ENCODE measurements at regions not wholly inside any gene's neighbourhood (a gene's known extent, or its start where the extent isn't known, plus 50 kb on each side); places are given as distances from the start of the nearest gene placed in this dataset.

DNA sequence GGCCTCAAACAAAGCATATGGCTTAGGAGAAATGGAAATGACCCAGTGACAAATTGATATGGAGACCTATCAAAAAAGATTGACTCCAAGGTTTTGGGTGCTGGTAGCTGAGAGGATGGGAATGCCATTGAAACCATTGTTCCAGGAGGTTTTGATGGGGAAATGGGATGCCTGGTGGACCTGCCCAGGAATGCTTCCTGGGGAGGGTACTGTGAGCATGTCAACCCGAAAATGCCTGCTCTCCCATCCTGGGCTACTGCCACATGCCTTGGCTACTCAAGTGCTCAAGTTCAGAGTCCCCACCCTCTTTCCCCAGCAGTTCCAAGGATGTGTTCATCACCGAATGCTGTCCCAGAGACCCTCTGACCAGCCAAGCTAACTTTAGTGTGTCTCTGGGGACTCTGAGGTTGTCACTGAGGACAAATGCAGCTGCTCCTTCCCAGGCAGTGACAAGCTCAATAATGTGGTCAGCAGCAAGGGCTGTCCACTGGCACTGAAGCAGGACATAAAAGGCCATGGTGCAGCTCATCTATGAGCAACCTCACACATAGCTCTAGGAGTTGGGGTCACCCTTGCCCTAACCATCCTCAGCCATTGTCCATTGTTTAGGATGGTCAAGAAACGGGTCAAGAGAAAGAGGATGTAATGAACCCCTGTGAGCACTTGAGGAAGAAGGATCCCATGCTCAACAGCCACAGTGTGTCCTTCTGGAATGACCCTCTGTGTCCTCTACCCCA is 83.7 kb downstream of the TRIM29 start:
- Histone ChIP-seq H3K23ac (ENCODE audit: low read depth, low read length) (no peak overlapping the region), H2AK9ac (replicated peaks; ENCODE audit: low read depth, low read length, poor library complexity) (no peak overlapping the region), H4K8ac (ENCODE audit: low read depth in 2 of 2, low read length in 2 of 2) (no peak overlapping the region), H3K4ac (ENCODE audit: low read depth, low read length) (no peak overlapping the region), H3K9ac (ENCODE audit: low read depth, low read length) (no peak overlapping the region), H4K20me1 (ENCODE audit: insufficient read depth, low read length) (no peaks in the 10 kb centered on the region), H2BK5ac (ENCODE audit: low read depth, low read length, poor library complexity, severe bottlenecking) (no peak overlapping the region), H2BK15ac (ENCODE audit: low read depth, low read length) (no peak overlapping the region), H3K56ac (ENCODE audit: extremely low read depth, insufficient read depth, low read length) (no peak overlapping the region), H3K18ac (ENCODE audit: low read depth, low read length) (no peak overlapping the region), H2AK5ac (ENCODE audit: low read depth, low read length) (no peak overlapping the region), H4K91ac (ENCODE audit: insufficient read depth, low read depth, low read length) (no peak overlapping the region), H2BK120ac (ENCODE audit: low read depth, low read length) (no peak overlapping the region), H3K4me2 (ENCODE audit: low read depth, low read length) (no peak overlapping the region), H4K5ac (ENCODE audit: low read depth, low read length) (no peak overlapping the region), H3K27ac (ENCODE audit: insufficient read depth, low read length) (no peak overlapping the region), H3K4me3 (ENCODE audit: insufficient read depth, low read depth, low read length) (no peak overlapping the region), H2BK20ac (ENCODE audit: low read depth, low read length) (no peak overlapping the region), H3K9me3 (ENCODE audit: control insufficient read depth, insufficient read depth, low read length) (no peaks in the 10 kb centered on the region), H3K27me3 (ENCODE audit: control insufficient read depth, insufficient read depth, low read length) (peaks cover 11% of the 10 kb centered on the region), H2AFZ (replicated peaks; ENCODE audit: low read length, poor library complexity) (no peak overlapping the region), H3K14ac (replicated peaks; ENCODE audit: low read depth, low read length) (no peak overlapping the region), H3K9me1 (ENCODE audit: insufficient read depth, low read length) (no peaks in the 10 kb centered on the region), H3K79me1 (ENCODE audit: low read depth in 1 of 2, low read length in 2 of 2) (no peaks in the 10 kb centered on the region), H3K36me3 (ENCODE audit: control insufficient read depth, insufficient read depth, low read length) (no peaks in the 10 kb centered on the region), H3K4me1 (ENCODE audit: control insufficient read depth, insufficient read depth, low read length) (no peaks in the 10 kb centered on the region)
- in situ Hi-C loops (cut with MboI; ENCODE audit: low sequenced_read_pairs) = no loop called here
- dilution Hi-C loops (cut with HindIII; ENCODE audit: low sequenced_read_pairs, unreplicated experiment) = no loop called here
- ChIA-PET POLR2A (ENCODE audit: unreplicated experiment) (no interaction called here), CTCF (interaction anchor here (0.6 kb wide), 1 partner anchor 10 kb away, joined by 3 read pairs; no protein-coding TSS in a partner anchor)
- ATAC-seq (ENCODE audit: low read depth) = no peak
- WGBS, 2 experiments (ENCODE audit: extremely low coverage in 2 of 2, insufficient read length in 1 of 2) = 17% methylated on average over 2 of the region's 3 CpGs; no CpG with 5 or more reads in 1 of the 2 experiments
- DNase-seq = no peak
- BruUV-seq (replicated peaks) = no TSS peak
- TF ChIP-seq BHLHE40 (IDR thresholded peaks at IDR 0.05; ENCODE audit: low read depth, low read length) (no peak), RFX5 (IDR thresholded peaks at IDR 0.05; ENCODE audit: low read depth, low read length) (no peak), RAD21 (IDR thresholded peaks at IDR 0.05; ENCODE audit: low read length) (no peak), SMC3 (IDR thresholded peaks at IDR 0.05; ENCODE audit: low read depth, low read length) (no peak), CHD1 (IDR thresholded peaks at IDR 0.05; ENCODE audit: low read depth, low read length) (no peak), FOS (IDR thresholded peaks at IDR 0.05; ENCODE audit: low read depth, low read length) (no peak), POLR2A (IDR thresholded peaks at IDR 0.05; ENCODE audit: low read depth, low read length) (no peak), NFE2L2 (IDR thresholded peaks at IDR 0.05; ENCODE audit: low read depth, low read length) (no peak), MAZ (IDR thresholded peaks at IDR 0.05; ENCODE audit: borderline replicate concordance, low read depth, low read length) (no peak), RCOR1 (IDR thresholded peaks at IDR 0.05; ENCODE audit: insufficient replicate concordance, low read length) (no peak), MXI1 (IDR thresholded peaks at IDR 0.05; ENCODE audit: borderline replicate concordance, low read depth, low read length) (no peak), CEBPB (IDR thresholded peaks at IDR 0.05; ENCODE audit: low read depth, low read length) (no peak), MAFK (IDR thresholded peaks at IDR 0.05; ENCODE audit: low read depth, low read length) (no peak)
- TF ChIP-seq, protein P1, sequence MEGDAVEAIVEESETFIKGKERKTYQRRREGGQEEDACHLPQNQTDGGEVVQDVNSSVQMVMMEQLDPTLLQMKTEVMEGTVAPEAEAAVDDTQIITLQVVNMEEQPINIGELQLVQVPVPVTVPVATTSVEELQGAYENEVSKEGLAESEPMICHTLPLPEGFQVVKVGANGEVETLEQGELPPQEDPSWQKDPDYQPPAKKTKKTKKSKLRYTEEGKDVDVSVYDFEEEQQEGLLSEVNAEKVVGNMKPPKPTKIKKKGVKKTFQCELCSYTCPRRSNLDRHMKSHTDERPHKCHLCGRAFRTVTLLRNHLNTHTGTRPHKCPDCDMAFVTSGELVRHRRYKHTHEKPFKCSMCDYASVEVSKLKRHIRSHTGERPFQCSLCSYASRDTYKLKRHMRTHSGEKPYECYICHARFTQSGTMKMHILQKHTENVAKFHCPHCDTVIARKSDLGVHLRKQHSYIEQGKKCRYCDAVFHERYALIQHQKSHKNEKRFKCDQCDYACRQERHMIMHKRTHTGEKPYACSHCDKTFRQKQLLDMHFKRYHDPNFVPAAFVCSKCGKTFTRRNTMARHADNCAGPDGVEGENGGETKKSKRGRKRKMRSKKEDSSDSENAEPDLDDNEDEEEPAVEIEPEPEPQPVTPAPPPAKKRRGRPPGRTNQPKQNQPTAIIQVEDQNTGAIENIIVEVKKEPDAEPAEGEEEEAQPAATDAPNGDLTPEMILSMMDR (conservative IDR thresholded peaks at IDR 0.05; ENCODE audit: low read depth, low read length) = no peak
- TF ChIP-seq, protein P2, sequence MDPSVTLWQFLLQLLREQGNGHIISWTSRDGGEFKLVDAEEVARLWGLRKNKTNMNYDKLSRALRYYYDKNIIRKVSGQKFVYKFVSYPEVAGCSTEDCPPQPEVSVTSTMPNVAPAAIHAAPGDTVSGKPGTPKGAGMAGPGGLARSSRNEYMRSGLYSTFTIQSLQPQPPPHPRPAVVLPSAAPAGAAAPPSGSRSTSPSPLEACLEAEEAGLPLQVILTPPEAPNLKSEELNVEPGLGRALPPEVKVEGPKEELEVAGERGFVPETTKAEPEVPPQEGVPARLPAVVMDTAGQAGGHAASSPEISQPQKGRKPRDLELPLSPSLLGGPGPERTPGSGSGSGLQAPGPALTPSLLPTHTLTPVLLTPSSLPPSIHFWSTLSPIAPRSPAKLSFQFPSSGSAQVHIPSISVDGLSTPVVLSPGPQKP (IDR thresholded peaks at IDR 0.05; ENCODE audit: borderline replicate concordance, low read depth, low read length) = no peak
- TF ChIP-seq, protein P3, sequence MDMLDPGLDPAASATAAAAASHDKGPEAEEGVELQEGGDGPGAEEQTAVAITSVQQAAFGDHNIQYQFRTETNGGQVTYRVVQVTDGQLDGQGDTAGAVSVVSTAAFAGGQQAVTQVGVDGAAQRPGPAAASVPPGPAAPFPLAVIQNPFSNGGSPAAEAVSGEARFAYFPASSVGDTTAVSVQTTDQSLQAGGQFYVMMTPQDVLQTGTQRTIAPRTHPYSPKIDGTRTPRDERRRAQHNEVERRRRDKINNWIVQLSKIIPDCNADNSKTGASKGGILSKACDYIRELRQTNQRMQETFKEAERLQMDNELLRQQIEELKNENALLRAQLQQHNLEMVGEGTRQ (IDR thresholded peaks at IDR 0.05; ENCODE audit: low read depth, low read length) = no peak
- intact Hi-C loops (cut with micrococcal nuclease) = no loop called here

Data from IMR-90 (cell line).